AG04450 (cell line): ENCODE measurements at regions not wholly inside any gene's neighbourhood (a gene's known extent, or its start where the extent isn't known, plus 50 kb on each side); places are given as distances from the start of the nearest gene placed in this dataset.

ENCODE experiments used
- CTCF ChIA-PET: fragments of 300-600, 350-600 bp; formaldehyde crosslinking; extraction: SDS; loops from one replicate; lab custom pipeline; 2022; ENCODE audit warnings: antibody characterized with exemption, inconsistent platforms; lab: Charles Lee
- POLR2A ChIA-PET: fragments of 350-600 bp; formaldehyde crosslinking; extraction: SDS; loops from one replicate; lab custom pipeline; 2021; ENCODE audit warnings: antibody characterized with exemption, inconsistent platforms; lab: Yijun Ruan, JAX
- DNase-seq: peaks from one replicate; pipeline ENCODE4 v3.0.0-alpha.2; 2011; ENCODE audit warnings: low read depth, low spot score
- H3K27ac ChIP-seq: one replicate; pipeline ENCODE4 v1.5.1; 2012; ENCODE audit warnings: low read depth, low read length, control low read depth
- H3K27me3 ChIP-seq: one replicate; pipeline ENCODE4 v1.6.0; 2012; ENCODE audit warnings: low read length; ENCODE audit not compliant: control insufficient read depth, insufficient read depth
- H3K4me3 ChIP-seq: 2 replicates; pipeline ENCODE4 v1.5.1; 2011; ENCODE audit warnings: mild to moderate bottlenecking, low read depth, low read length, control low read depth
- H3K9me3 ChIP-seq: 2 replicates; pipeline ENCODE4 v1.5.1; 2012; ENCODE audit warnings: low read length; ENCODE audit not compliant: control insufficient read depth, insufficient read depth
- TF ChIP-seq, protein P1 (sequence below): IDR thresholded peaks from 2 replicates; pipeline ENCODE4 v1.5.1; 2011; ENCODE audit warnings: low read depth, low read length, control low read depth, inconsistent platforms

DNA sequence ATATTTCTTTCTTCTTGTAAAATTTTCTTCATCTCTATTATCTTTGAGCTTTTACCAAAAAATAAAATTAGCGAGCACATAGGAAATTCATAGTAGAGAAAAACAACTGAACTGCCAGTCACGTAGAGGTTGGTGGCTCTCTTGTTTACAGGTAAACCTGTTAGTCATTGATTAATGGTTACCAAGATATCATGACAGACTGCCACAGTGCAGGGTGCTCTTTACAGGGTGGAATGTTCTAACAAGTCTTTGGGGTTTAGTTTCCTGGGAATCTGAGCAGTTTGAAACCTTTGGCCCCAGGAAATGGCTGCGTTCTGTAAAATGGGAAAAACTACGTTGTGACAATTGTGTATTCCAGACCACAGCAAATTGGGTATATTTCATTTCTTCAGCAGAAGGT lies 407.3 kb upstream of the ADARB2 start:
- H3K27ac ChIP-seq: no peak overlapping the region
- H3K4me3 ChIP-seq: no peak overlapping the region
- ChIA-PET CTCF (no interaction called here), POLR2A (no interaction called here)
- peaks cover 33% of the 10 kb centered on the region for H3K9me3 ChIP-seq
- DNase-seq: no peak
- TF ChIP-seq, protein P1, sequence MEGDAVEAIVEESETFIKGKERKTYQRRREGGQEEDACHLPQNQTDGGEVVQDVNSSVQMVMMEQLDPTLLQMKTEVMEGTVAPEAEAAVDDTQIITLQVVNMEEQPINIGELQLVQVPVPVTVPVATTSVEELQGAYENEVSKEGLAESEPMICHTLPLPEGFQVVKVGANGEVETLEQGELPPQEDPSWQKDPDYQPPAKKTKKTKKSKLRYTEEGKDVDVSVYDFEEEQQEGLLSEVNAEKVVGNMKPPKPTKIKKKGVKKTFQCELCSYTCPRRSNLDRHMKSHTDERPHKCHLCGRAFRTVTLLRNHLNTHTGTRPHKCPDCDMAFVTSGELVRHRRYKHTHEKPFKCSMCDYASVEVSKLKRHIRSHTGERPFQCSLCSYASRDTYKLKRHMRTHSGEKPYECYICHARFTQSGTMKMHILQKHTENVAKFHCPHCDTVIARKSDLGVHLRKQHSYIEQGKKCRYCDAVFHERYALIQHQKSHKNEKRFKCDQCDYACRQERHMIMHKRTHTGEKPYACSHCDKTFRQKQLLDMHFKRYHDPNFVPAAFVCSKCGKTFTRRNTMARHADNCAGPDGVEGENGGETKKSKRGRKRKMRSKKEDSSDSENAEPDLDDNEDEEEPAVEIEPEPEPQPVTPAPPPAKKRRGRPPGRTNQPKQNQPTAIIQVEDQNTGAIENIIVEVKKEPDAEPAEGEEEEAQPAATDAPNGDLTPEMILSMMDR: no peak
- no peaks in the 10 kb centered on the region for H3K27me3 ChIP-seq

DNA sequence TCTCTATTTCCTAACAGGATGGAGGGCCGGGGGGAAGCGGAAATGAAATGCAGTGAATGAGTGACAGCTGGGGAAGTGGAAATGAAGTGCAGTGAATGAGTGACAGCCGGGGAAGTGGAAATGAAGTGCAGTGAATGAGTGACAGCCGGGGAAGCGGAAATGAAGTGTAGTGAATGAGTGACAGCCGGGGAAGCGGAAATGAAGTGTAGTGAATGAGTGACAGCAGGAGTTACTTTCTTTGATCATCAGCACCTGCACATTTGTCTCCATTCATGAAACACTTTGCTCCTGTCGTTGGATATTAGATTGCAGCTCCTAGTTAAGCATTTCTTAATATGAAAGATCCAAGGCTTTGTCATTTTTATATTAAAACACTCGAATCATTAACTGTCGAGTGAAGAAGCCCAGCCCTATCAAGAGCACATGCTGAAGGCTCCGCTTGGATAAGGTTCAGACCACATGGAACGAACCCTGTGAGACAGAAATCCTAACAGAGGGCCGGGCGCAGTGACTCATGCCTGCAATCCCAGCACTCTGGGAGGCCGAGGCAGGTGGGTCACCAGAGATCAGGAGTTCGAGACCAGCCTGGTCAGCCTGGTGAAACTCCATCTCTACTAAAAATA lies 406.0 kb upstream of the ADARB2 start:
- Histone ChIP-seq H3K27me3 (no peaks in the 10 kb centered on the region), H3K9me3 (peaks cover 32% of the 10 kb centered on the region), H3K4me3 (no peak overlapping the region), H3K27ac (no peak overlapping the region)
- TF ChIP-seq, protein P1: no peak
- DNase-seq: no peak
- ChIA-PET POLR2A (no interaction called here), CTCF (no interaction called here)

DNA sequence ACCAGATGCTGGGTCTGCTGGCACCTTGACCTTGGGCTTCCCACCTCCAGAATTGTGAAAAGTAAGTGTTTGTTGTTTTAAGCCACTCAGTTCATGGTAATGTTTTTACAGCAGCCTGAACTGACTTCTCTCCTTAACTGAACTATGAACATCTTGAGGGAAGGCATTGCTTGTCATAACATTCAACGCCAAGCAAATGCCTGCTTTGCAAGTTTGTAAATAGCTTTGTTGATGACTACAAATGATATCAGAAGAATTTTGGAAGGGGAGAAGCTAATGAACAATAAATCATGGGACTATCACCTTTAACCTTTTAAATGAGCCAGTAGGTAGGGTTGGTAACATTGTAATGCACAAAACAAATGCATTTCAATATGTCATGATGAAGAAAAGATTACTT lies 402.4 kb upstream of the ADARB2 start:
- DNase-seq: no peak
- Histone ChIP-seq H3K27me3 (no peaks in the 10 kb centered on the region), H3K9me3 (peaks cover 26% of the 10 kb centered on the region), H3K27ac (no peak overlapping the region), H3K4me3 (no peak overlapping the region)
- ChIA-PET CTCF (no interaction called here), POLR2A (no interaction called here)
- TF ChIP-seq, protein P1: no peak

DNA sequence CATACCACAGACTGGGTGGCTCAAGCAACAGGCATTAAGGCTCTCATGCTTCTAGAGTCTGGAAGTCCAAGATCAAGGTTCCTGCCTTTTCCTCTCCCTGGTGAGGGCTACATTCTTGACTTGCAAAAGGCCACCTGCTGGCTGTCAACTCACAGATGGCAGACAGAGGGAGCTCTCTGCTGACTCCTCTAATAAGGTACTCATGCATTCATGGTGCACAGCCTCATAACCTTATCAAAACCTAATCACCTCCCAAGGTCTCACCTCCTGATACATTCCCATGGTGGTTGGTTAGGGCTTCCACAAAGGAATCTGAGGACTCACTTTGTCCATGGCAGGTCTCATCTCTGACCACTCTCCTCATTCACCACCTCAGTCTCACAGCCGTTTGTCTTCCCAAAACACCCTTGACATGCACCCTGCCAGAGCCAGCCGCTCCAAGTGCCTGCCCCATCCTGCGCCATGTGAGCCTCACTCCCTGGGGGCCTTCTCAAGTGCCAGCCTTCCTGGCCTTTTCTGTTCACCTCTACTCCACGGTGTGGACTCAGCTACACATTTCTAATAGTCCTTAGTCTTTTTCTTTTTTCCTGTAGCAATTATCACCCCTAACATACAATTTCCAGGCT lies 400.3 kb upstream of the ADARB2 start:
- H3K27me3 ChIP-seq: no peaks in the 10 kb centered on the region
- H3K9me3 ChIP-seq: peaks cover 23% of the 10 kb centered on the region
- TF ChIP-seq, protein P1: no peak
- no peak overlapping the region for H3K27ac ChIP-seq
- H3K4me3 ChIP-seq: no peak overlapping the region
- ChIA-PET CTCF (interaction anchor here (0.5 kb wide), 1 partner anchor 841 kb away, joined by 3 read pairs; no protein-coding TSS in a partner anchor), POLR2A (no interaction called here)
- DNase-seq: no peak

DNA sequence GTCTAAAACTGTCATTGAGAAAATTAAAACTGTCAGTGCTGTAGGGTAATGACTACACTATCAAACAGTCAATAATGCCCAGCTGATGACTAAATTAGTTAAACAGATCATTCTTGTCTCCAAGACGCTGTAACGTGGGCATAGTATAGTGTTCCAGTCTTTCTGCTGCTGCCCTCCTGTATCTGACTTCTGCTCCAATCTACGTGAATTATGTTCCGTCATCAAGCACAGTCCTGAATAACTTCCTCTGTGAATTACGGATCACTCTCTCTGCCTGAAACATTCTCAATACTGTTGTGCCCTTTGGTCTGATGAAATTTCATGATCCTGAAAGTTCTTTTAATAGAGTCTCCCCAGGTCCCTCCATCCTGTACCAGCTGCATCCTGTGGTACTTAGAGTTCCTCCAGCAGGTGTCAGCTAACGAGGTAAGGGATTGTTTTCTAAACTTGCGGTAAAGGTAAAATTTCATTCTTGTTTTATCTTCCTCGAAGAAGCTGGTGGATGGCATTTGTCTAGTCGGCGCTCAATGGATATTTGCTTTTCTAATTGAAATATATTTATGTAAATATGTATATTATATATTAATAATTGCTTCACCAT lies 393.5 kb upstream of the ADARB2 start:
- no peaks in the 10 kb centered on the region for H3K27me3 ChIP-seq
- TF ChIP-seq, protein P1: no peak
- DNase-seq: no peak
- POLR2A ChIA-PET: no interaction called here
- H3K4me3 ChIP-seq: no peak overlapping the region
- CTCF ChIA-PET: no interaction called here
- H3K27ac ChIP-seq: no peak overlapping the region
- peaks cover 23% of the 10 kb centered on the region for H3K9me3 ChIP-seq
